GM18498 (cell line): ENCODE measurements at regions not wholly inside any gene's neighbourhood (a gene's known extent, or its start where the extent isn't known, plus 50 kb on each side); places are given as distances from the start of the nearest gene placed in this dataset.
"Not testable (repeated sequence)": the region's sequence is repeated elsewhere in the genome, so short reads cannot be mapped to it uniquely, and the experiment has no call there.

Experiments
- ATAC-seq: cut with Tn5 transposase; IDR thresholded peaks from one replicate; pipeline ENCODE4 v1.9.1; 2021; ENCODE audit warnings: mild to moderate bottlenecking, moderate library complexity; ENCODE audit not compliant: unreplicated experiment

DNA sequence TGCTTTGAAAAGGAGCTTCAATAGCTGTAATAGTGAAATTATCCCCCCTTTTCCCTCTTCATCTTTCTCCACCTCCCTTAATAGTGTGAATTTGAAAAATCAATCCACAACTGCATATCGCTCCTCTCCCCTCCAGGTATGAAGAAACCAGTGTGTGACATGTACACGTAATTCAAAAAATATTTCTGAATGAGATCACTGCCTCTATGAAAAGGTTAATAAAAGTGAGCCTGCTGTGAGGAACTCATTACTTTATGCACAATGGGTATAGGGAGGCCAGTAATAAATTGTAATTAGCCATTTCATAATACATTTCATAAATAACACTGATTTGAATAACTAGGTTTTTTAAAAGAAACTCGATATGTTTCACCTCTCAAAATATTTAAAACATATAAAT is 209.0 kb upstream of the KYNU start:
- no peak for ATAC-seq

DNA sequence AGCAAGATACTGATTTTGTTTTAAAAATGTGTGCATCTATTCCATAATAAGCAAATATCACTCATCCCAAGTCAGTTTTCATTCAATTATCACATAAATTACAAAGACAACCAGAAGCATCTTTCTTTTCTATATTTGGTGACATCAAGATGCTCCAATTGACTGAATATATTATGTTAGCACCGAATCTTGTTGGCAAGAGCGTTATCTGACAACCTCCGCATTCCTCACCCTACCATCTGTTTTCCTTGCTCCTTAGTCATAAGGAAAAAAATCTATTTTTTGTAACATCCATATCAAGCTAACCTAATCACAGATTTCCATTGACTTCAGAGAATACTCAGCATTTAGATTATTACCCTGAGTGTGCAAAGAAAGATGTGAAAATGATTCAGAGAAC is 212.2 kb upstream of the KYNU start:
- no peak for ATAC-seq

- ATAC-seq = no peak
Observed at GRCh38 chr2:142650601-142651000, 226.9 kb upstream of the KYNU start.

- no peak for ATAC-seq
Observed at GRCh38 chr2:142649581-142649980, 227.9 kb upstream of the KYNU start.

- no peak for ATAC-seq
Observed at GRCh38 chr2:142642650-142643049, 234.8 kb upstream of the KYNU start.

DNA sequence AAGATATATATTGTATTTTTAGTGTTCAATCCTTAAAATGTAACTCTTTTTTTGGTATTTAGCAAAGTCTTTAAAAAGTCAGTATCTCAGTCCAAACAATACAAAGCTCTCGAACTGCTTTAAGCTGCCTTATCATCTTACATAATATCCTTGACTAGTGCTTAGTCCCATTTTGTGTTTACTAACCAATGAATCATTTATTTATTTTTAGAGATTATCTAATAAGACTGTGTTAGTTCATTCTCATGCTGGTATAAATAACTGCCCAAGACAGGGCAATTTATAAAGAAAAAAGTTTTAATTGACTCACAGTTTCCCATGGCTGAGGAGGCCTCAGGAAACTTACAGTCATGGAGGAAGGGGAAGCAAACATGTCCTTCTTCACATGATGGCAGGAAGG is 248.3 kb upstream of the KYNU start:
- ATAC-seq = no peak

GRCh38 chr2:142621287-142621686 is 256.2 kb upstream of the KYNU start:
- ATAC-seq = no peak

DNA sequence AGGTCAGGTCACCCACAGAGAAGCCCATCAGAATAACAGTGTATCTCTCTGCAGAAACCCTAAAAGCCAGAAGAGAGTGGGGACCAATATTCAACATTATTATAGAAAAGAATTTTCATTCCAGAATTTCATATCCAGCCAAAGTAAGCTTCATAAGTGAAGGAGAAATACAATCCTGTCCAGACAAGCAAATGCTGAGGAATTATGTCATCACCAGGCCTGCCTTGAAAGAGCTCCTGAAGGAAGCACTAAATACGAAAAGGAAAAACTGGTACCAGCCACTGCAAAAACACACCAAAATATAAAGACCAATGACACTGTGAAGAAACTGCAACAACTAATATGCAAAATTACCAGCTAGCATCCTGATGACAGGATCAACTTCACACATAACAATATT is 260.0 kb upstream of the KYNU start:
- no peak for ATAC-seq

DNA sequence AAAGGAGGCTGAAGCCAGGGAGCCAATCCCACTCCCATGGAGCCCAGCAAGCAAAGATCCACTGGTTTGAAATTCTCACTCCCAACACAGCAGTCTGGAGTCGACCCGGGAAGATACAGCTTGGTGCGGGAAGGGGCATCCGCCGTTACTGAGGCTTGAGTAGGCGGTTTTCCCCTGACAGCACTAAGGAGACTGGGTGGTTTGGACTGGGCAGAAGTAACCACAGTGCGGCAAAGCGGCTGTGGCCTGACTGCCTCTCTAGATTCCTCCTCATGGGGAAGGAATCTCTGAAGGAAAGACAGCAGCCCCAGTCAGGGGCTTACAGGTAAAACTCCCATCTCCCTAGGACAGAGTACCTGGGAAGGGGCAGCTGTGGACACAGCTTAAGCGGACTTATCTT is 261.6 kb upstream of the KYNU start:
- ATAC-seq = no peak

DNA sequence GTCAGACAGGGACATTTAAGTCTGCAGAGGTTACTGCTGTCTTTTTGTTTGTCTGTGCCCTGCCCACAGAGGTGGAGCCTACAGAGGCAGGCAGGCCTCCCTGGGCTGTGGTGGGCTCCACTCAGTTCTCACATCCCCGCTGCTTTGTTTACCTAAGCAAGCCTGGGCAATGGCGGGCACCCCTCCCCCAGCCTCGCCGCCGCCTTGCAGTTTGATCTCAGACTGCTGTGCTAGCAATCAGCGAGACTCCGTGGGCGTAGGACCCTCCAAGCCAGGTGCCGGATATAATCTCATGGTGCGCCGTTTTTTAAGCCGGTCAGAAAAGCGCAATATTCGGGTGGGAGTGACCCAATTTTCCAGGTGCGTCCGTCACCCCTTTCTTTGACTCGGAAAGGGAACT is 264.3 kb upstream of the KYNU start:
- not testable (repeated sequence) for ATAC-seq

DNA sequence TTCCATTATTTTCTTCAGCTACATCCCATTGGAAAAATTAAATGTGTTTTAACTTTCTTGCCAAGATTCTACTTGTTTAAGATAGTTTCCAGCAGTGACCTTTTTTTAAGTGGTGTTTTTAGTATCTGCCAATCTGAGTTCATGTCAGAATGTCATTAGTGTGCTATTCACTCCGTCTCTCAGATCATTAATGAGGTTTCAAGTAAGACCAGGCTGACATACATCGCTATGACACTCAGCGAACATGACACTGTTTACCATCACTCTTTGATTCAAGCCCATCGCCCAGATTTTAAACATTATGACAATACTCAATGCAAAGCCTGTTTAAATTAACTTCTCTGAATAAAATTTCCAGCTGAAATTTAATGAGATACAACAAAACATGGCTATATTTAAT is 272.0 kb upstream of the KYNU start:
- ATAC-seq = no peak

DNA sequence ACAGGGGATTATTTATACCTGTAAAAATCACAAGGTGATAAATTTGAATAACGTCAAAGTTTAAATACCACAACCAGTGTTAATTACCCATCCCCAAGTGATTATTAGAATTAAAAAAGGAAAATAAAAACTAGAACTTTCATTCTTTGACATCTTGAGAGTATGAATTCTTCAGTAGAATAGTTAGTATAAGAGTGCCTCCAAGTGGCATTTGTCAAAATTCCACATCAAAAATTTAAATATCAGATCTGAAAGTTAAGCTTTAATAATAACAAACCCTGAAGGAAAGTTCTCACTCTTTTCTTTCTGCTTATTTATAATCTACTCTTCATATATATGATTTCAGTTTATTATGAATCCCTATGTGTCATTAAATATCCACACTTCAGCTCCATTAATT is 273.7 kb upstream of the KYNU start:
- ATAC-seq = no peak

DNA sequence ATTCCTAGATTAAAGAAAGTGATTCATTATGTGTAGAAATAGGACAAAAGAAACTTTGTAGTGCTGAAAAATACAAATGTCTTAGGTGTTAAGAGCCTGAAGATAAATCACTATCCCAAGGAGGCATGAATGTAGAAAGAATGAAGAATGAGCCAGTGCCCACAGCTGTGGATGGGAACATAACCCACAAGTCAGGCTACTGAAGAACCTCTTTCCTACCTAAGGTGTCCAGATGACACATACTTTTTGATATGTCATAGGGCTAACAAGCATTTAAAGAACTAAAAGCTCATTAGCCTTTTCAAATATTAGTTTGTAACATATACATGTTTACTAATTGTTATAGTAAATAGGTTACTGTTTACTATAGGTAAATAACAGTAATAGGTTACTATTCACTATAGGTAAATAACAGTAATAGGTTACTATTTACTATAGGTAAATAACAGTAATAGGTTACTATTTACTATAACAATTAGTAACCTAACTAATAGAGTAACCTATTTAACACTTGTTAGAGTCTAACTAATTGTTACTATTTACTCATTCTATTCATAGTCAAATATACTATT is 275.0 kb upstream of the KYNU start:
- no peak for ATAC-seq

GRCh38 chr2:142601794-142602193 is 275.7 kb upstream of the KYNU start:
- ATAC-seq = no peak

DNA sequence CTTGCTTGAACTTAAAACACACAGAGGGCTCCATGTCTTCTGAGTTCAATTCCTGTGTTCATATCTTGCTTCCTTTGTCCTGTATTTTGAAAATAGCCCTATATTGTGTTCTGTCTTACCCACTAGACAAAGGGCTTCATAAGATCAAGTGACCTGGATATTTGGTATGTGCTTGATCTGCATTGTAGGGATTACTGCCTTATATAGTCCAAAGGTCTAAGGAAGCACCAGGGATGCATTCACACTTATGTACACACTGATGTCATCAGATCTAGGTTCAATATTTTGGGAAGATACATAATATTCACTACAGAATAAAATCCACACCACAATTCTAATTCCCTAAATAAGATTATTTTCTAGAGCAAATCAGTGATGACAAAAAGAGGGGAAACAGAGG is 278.0 kb upstream of the KYNU start:
- ATAC-seq = no peak

DNA sequence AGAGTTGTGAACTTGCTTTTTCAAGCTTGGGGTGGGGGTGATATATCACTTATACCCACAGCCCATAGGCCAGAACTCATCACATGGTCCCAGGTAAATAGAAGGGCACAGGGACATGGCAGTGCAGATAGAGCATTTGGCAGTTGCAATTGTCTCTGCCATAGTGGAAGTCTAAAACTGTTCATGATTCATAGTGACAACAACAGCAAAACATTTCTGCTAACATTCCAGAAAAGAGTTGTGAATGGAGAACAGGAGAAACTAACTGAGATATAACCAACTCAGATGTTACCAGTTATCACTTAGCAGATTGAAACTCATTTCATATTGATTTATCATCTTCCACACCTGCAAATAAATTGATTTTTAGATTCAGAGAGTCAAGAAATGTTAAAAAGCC is 278.6 kb upstream of the KYNU start:
- ATAC-seq = no peak

- no peak for ATAC-seq
Observed at GRCh38 chr2:142596334-142597088, 281.0 kb upstream of the KYNU start.

DNA sequence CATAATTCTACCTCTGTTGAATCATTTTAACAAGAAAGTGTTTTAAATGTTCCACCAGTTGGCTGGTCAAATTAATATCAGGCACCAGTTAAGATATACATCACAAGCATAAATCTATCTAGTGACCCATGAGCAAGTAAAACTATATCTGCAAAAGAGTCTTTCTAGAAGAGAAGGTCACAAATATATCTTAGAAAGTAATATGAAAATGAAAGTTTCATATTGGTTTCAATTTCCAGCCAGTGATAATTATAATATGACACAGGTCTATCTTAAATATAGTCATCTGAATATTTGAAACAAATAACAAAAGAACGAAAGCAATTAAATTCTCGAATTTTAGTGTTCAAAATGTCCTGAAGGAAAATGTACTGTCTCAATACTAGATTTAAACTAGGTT is 282.5 kb upstream of the KYNU start:
- no peak for ATAC-seq

DNA sequence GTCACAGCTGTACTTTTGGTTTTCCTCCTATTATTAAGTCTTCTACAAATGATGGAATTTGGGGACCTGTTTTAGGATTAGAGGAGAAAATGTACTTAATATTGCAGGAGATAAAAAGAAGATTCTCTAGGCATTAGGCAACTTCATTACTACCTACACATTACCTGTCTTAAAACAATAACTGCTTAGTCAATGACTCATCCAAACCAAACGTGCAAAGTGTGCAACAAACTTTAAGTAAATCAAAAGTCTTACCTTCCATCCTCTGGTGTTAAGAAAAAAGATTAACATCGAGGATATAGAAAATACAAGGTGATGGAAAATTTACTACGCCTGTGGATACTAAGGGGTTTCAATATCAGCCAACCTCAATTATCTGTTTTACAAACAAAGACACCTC is 285.3 kb upstream of the KYNU start:
- no peak for ATAC-seq

DNA sequence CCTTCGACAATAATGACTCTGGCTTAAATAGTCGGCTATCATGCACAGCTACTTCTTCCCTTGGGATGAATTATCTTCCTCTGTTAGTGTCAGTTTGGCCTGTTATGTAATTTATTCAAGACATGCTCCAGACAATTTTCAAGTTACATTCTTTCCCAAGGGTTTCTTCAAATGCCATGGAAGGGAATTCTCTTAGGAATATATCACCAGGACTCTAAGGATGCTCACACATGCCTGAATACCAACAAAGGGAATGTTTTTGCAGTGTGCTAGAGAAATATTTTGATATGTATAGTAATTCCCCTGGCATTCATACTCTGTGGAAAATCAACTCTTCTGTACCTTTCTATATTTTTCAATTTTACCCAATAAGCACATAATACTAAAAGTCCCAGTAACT is 286.0 kb upstream of the KYNU start:
- no peak for ATAC-seq

DNA sequence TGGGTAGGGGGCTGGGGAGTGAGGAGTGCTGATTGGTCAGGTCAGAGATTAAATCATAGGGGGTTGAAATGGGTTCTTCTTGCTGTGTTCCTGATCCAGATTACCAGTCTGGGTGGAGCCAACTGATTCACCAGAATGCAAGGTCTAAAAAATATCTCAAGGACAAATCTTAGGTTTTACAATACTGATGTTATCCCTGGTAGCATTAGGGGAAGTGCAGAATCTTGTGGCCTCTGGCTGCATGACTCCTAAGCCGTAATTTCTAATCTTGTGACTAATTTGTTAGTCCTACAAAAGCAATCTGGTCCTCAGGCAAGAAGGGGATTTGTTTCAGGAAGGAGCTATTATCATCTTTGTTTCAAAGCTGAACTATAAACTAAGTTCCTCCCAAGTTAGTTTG is 289.2 kb upstream of the KYNU start:
- ATAC-seq = no peak

- no peak for ATAC-seq
Observed at GRCh38 chr2:142586693-142587580, 290.5 kb upstream of the KYNU start.
